AG04450 (cell line): ENCODE measurements at regions not wholly inside any gene's neighbourhood (a gene's known extent, or its start where the extent isn't known, plus 50 kb on each side); places are given as distances from the start of the nearest gene placed in this dataset.

Experiments
- CTCF ChIA-PET: fragments of 300-600, 350-600 bp; formaldehyde crosslinking; extraction: SDS; loops from one replicate; lab custom pipeline; 2022; ENCODE audit warnings: antibody characterized with exemption, inconsistent platforms; lab: Charles Lee
- POLR2A ChIA-PET: fragments of 350-600 bp; formaldehyde crosslinking; extraction: SDS; loops from one replicate; lab custom pipeline; 2021; ENCODE audit warnings: antibody characterized with exemption, inconsistent platforms; lab: Yijun Ruan, JAX
- DNase-seq: peaks from one replicate; pipeline ENCODE4 v3.0.0-alpha.2; 2011; ENCODE audit warnings: low read depth, low spot score
- H3K27ac ChIP-seq: one replicate; pipeline ENCODE4 v1.5.1; 2012; ENCODE audit warnings: low read depth, low read length, control low read depth
- H3K27me3 ChIP-seq: one replicate; pipeline ENCODE4 v1.6.0; 2012; ENCODE audit warnings: low read length; ENCODE audit not compliant: control insufficient read depth, insufficient read depth
- H3K4me3 ChIP-seq: 2 replicates; pipeline ENCODE4 v1.5.1; 2011; ENCODE audit warnings: mild to moderate bottlenecking, low read depth, low read length, control low read depth
- H3K9me3 ChIP-seq: 2 replicates; pipeline ENCODE4 v1.5.1; 2012; ENCODE audit warnings: low read length; ENCODE audit not compliant: control insufficient read depth, insufficient read depth
- TF ChIP-seq, protein P1 (sequence below): IDR thresholded peaks from 2 replicates; pipeline ENCODE4 v1.5.1; 2011; ENCODE audit warnings: low read depth, low read length, control low read depth, inconsistent platforms

DNA sequence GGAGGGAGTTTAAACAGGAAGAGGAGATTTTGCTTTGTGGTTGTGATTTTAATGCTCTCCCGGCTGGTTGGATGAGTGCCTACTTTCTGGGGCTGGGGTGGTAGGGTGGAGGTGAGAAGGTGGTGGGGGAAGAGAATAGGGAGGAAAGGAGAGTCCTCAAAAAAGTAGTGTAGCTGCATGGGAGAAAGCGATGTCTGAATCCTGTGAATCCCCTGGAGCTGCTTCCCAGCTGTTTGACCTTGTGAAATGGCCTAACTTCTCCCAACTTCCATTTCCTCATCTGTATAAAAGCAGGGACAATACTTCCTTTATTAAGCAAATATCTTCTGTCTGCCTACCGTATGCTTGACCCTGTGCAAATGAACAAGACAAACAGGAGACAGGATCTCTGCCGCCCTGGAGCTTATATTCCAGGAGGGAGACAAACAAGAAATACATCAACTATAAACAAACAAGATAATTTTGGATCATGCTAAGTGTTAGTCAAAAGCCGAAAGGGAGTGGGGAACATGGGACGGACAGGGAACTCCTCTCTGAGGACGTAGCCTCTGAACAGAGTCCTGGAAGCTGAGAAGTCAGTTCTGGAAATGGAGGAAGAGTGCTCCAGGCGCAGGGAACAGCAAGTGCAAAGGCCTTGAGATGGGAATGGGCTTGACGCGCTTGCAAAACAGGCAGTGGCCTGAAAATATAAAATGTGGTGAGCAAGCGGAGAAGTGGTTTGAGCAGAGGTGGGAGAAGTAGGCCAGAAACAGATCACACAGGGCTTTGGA lies 103.5 kb downstream of the SPRY4 start:
- CTCF ChIA-PET: interaction anchor here (1.6 kb wide), 1 partner anchor 327 kb away, joined by 3 read pairs; no protein-coding TSS in a partner anchor
- TF ChIP-seq, protein P1, sequence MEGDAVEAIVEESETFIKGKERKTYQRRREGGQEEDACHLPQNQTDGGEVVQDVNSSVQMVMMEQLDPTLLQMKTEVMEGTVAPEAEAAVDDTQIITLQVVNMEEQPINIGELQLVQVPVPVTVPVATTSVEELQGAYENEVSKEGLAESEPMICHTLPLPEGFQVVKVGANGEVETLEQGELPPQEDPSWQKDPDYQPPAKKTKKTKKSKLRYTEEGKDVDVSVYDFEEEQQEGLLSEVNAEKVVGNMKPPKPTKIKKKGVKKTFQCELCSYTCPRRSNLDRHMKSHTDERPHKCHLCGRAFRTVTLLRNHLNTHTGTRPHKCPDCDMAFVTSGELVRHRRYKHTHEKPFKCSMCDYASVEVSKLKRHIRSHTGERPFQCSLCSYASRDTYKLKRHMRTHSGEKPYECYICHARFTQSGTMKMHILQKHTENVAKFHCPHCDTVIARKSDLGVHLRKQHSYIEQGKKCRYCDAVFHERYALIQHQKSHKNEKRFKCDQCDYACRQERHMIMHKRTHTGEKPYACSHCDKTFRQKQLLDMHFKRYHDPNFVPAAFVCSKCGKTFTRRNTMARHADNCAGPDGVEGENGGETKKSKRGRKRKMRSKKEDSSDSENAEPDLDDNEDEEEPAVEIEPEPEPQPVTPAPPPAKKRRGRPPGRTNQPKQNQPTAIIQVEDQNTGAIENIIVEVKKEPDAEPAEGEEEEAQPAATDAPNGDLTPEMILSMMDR: peak; percentile 27; the same call in 1 of the 2 replicates
- H3K27me3 ChIP-seq: peaks cover 2% of the 10 kb centered on the region
- POLR2A ChIA-PET: no interaction called here
- H3K27ac ChIP-seq: no peak overlapping the region
- H3K9me3 ChIP-seq: no peaks in the 10 kb centered on the region
- no peak overlapping the region for H3K4me3 ChIP-seq
- no peak for DNase-seq

DNA sequence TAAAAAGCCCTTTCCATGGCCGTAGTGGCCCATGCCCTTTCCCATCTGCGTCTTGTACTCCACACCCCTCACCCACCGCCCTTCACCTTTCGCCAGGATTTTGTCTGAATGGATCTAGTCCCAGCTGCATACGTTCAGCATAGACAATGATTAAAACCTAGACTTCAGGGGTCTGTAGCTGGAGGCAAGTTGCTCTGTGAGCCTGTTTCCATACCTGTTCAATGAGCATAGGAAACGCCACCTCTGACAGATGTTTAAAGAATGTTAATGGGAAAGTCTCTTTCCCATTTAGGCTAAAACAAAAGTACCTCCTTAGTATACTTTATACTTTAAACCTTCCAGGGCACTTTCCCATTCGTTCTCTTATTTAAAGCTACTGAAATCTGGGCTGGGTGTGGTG lies 105.7 kb downstream of the SPRY4 start:
- Histone ChIP-seq H3K9me3 (no peaks in the 10 kb centered on the region), H3K27me3 (peaks cover 3% of the 10 kb centered on the region), H3K27ac (no peak overlapping the region), H3K4me3 (no peak overlapping the region)
- CTCF ChIA-PET: interaction anchor here (0.7 kb wide), 1 partner anchor 1597 kb away, joined by 5 read pairs; no protein-coding TSS in a partner anchor
- no peak for DNase-seq
- TF ChIP-seq, protein P1: no peak
- POLR2A ChIA-PET: no interaction called here

DNA sequence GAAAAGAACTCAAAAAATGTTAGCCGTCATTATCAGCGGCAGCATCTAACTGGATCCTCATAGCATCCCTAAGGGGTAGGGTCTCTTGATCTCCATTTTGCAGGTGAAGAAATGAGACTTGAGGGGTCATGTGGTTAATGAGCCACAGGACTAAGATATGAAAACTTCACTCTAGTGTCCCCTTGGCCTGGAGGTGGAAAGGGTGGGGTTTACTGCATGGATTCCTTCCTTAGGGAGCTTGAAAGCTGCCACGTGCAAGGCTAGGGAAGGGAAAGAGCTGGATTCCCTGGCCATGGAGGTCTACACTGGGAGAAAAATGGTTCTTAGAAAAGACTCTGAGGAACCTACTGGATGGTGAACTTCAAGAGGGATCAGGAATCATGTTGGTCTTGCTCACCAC lies 107.9 kb downstream of the SPRY4 start:
- H3K9me3 ChIP-seq: no peaks in the 10 kb centered on the region
- DNase-seq: no peak
- no peak overlapping the region for H3K4me3 ChIP-seq
- H3K27ac ChIP-seq: no peak overlapping the region
- ChIA-PET CTCF (interaction anchor here (0.7 kb wide), 1 partner anchor 331 kb away, joined by 3 read pairs; no protein-coding TSS in a partner anchor), POLR2A (interaction anchor here (1.1 to 1.5 kb wide), 3 partner anchors 106 to 110 kb away, joined by 3 to 8 read pairs (median 3); partner anchors contain the start of gene SPRY4)
- peaks cover 4% of the 10 kb centered on the region for H3K27me3 ChIP-seq
- TF ChIP-seq, protein P1: no peak

DNA sequence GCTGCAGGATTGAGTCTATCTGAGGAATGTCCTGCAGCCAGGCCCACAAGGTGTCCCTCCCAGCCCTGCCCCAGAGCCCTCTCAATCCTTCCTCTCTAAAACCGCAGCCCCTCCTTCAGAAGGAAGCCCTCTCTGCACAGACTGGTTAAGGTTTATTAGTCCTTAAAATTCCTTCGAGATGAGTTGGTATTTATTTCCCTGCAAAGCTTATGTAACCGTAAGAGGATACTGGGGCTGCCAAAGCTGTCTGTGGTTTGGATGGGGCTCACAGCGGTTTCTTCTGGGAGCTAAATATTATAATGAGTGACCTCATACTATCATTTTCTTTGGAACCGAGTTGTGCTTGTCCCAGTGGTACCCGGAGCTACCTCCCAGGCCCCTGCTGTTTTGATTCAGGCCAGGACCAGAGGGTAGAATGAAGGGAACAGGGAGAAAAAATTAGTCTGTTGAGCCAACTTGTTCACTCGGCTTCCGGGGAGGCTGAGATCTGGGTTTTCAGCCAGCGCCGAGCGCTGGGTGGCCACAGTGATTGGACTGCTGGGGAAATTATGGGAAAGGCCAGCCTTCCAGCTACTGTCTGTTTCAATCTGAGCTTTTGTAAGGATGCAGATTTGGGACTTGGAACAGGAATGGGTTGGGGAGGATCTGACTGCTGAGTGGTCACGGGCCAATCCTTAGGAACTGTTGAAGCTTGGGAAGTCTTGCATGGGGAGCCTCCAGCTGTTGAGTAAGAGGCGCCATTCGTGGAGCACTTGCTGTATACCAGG lies 107.5 kb downstream of the NDFIP1 start:
- ChIA-PET CTCF (interaction anchor here (0.7 kb wide), 1 partner anchor 332 kb away, joined by 3 read pairs; no protein-coding TSS in a partner anchor), POLR2A (interaction anchor here (0.5 to 1.5 kb wide), 7 partner anchors 13 to 232 kb away, joined by 3 to 8 read pairs (median 3); partner anchors contain the start of gene SPRY4)
- peaks cover 4% of the 10 kb centered on the region for H3K27me3 ChIP-seq
- DNase-seq: peak; percentile 93
- H3K9me3 ChIP-seq: no peaks in the 10 kb centered on the region
- TF ChIP-seq, protein P1: no peak
- H3K27ac ChIP-seq: peak overlapping the region; percentile 78
- peak overlapping the region; percentile 25; the same call in 1 of the 2 replicates for H3K4me3 ChIP-seq
